Testis (tissue), 2 donors: ENCODE measurements at regions not wholly inside any gene's neighbourhood (a gene's known extent, or its start where the extent isn't known, plus 50 kb on each side); places are given as distances from the start of the nearest gene placed in this dataset.

Experiments
- POLR2A ChIP-seq: fragments of 450-650 bp; IDR thresholded peaks from one replicate; pipeline ENCODE4 v1.6.1; 2017; ENCODE audit warnings: antibody characterized with exemption, mild to moderate bottlenecking, moderate library complexity
- TF ChIP-seq, protein P1 (sequence below), 3 experiments: fragments of 450-650 bp in 2 of 3; fragments of 200-600 bp in 1 of 3; sonication (generic) in 1 of 3; IDR thresholded peaks; one replicate each; pipeline ENCODE4 v1.5.1; 2016 to 2019; ENCODE audit warnings: antibody characterized with exemption in 3 of 3, mild to moderate bottlenecking in 2 of 3, moderate library complexity in 1 of 3

DNA sequence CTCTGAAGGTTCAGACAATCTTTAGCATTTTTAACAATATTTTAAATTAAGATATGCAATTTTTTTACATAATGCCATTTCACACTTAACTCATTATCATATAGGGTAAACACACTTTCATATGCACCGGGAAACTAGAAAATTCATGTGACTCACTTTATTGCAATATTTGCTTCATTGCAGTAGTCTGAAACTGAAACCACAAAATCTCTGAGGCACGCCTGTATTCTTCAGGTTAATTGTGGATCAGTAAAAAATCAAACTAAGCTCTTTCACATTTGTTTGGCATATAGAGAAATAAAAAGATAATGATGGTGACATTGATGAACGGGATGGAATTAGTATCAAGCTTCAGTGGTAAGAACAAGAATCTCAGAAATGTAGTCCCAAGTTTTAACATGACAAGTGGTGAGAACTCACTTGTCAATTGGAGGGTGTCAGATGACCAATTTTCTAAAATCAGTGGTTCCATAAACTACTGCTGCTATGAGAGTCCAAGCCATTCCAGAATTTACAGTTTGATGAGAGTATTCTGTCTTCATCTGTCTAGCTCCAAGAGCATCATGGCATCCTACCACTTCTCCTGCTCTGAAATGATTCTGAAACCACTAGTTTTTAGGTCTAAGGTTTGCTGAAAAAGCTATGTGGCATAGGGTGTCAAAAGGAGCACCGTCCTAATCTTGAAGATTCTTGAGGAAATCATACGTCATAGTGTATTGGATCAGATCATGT lies 281.0 kb downstream of the PTPRC start:
- no peak for TF ChIP-seq POLR2A
- TF ChIP-seq, protein P1, sequence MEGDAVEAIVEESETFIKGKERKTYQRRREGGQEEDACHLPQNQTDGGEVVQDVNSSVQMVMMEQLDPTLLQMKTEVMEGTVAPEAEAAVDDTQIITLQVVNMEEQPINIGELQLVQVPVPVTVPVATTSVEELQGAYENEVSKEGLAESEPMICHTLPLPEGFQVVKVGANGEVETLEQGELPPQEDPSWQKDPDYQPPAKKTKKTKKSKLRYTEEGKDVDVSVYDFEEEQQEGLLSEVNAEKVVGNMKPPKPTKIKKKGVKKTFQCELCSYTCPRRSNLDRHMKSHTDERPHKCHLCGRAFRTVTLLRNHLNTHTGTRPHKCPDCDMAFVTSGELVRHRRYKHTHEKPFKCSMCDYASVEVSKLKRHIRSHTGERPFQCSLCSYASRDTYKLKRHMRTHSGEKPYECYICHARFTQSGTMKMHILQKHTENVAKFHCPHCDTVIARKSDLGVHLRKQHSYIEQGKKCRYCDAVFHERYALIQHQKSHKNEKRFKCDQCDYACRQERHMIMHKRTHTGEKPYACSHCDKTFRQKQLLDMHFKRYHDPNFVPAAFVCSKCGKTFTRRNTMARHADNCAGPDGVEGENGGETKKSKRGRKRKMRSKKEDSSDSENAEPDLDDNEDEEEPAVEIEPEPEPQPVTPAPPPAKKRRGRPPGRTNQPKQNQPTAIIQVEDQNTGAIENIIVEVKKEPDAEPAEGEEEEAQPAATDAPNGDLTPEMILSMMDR (IDR thresholded peaks at IDR 0.05) = no peak
